Mesendoderm (in vitro differentiated cells): ENCODE measurements at regions not wholly inside any gene's neighbourhood (a gene's known extent, or its start where the extent isn't known, plus 50 kb on each side); places are given as distances from the start of the nearest gene placed in this dataset.

Experiments
- DNase-seq: peaks from one replicate; pipeline ENCODE4 v3.0.0; 2013
- H2AK5ac ChIP-seq: 2 replicates; pipeline ENCODE4 v1.6.1; 2013; ENCODE audit warnings: low read length, inconsistent platforms
- H2BK120ac ChIP-seq: 2 replicates; pipeline ENCODE4 v1.6.1; 2013; ENCODE audit warnings: low read depth, mild to moderate bottlenecking, low read length, moderate library complexity, mixed read lengths
- H2BK15ac ChIP-seq: replicated peaks from 2 replicates; pipeline ENCODE4 v1.6.1; 2013; ENCODE audit warnings: low read depth, mild to moderate bottlenecking, moderate library complexity
- H2BK5ac ChIP-seq: 2 replicates; pipeline ENCODE4 v1.6.1; 2013; ENCODE audit warnings: low read length, inconsistent platforms
- H3K18ac ChIP-seq: 2 replicates; pipeline ENCODE4 v1.6.1; 2013; ENCODE audit warnings: mild to moderate bottlenecking, low read length, mixed read lengths
- H3K23ac ChIP-seq: one replicate; pipeline ENCODE4 v1.6.1; 2013; ENCODE audit warnings: low read length
- H3K27ac ChIP-seq: 2 replicates; pipeline ENCODE4 v1.5.1; 2013; ENCODE audit warnings: low read depth, mild to moderate bottlenecking, inconsistent platforms, low read length, moderate library complexity
- H3K27me3 ChIP-seq: 2 replicates; pipeline ENCODE4 v1.6.1; 2013; ENCODE audit warnings: low read length, control low read depth, mild to moderate bottlenecking, inconsistent platforms; ENCODE audit not compliant: insufficient read depth, poor library complexity
- H3K36me3 ChIP-seq: 2 replicates; pipeline ENCODE4 v1.6.1; 2013; ENCODE audit warnings: low read length, inconsistent platforms; ENCODE audit not compliant: control insufficient read depth, insufficient read depth
- H3K4ac ChIP-seq: one replicate; pipeline ENCODE4 v1.6.1; 2013; ENCODE audit warnings: low read depth, mild to moderate bottlenecking, low read length, moderate library complexity
- H3K4me1 ChIP-seq: 2 replicates; pipeline ENCODE4 v1.6.1; 2013; ENCODE audit warnings: low read depth, low read length, inconsistent platforms; ENCODE audit not compliant: control insufficient read depth
- H3K4me2 ChIP-seq: 2 replicates; pipeline ENCODE4 v1.6.1; 2013; ENCODE audit warnings: low read length
- H3K4me3 ChIP-seq: 2 replicates; pipeline ENCODE4 v1.5.1; 2013; ENCODE audit warnings: mild to moderate bottlenecking, low read length
- H3K56ac ChIP-seq: one replicate; pipeline ENCODE4 v1.6.1; 2013; ENCODE audit warnings: low read length
- H3K79me1 ChIP-seq: 2 replicates; pipeline ENCODE4 v1.6.1; 2013; ENCODE audit warnings: low read length, inconsistent platforms
- H3K79me2 ChIP-seq: 2 replicates; pipeline ENCODE4 v1.6.1; 2013; ENCODE audit warnings: mild to moderate bottlenecking, low read length; ENCODE audit not compliant: control insufficient read depth, insufficient read depth
- H3K9ac ChIP-seq: 2 replicates; pipeline ENCODE4 v1.6.1; 2013; ENCODE audit warnings: low read length, inconsistent platforms
- H4K5ac ChIP-seq: one replicate; pipeline ENCODE4 v1.6.1; 2013; ENCODE audit warnings: low read length
- H4K8ac ChIP-seq: one replicate; pipeline ENCODE4 v1.6.1; 2013; ENCODE audit warnings: low read depth, mild to moderate bottlenecking, control low read depth, low read length, moderate library complexity
- WGBS: extraction: QIAGEN DNeasy Blood & Tissue Kit; methylation state at CpG from one replicate; pipeline ENCODE4 v1.1.7; 2013; ENCODE audit warnings: low lambda C conversion rate, missing lambda C conversion rate; ENCODE audit not compliant: insufficient coverage; ENCODE audit errors: extremely low coverage; 5-methylcytosine and 5-hydroxymethylcytosine counted together

GRCh38 chr3:148030975-148031374, 621.8 kb downstream of the ZIC1 start:
- Histone ChIP-seq H2BK5ac (no peak overlapping the region), H3K79me1 (no peaks in the 10 kb centered on the region), H3K56ac (no peak overlapping the region), H3K27me3 (no peaks in the 10 kb centered on the region), H2BK15ac (no peak overlapping the region), H4K8ac (no peak overlapping the region), H3K27ac (no peak overlapping the region), H3K79me2 (no peaks in the 10 kb centered on the region), H3K36me3 (no peaks in the 10 kb centered on the region), H2BK120ac (no peak overlapping the region), H3K18ac (no peak overlapping the region), H3K9ac (no peak overlapping the region), H3K4me3 (no peak overlapping the region), H3K4me1 (no peaks in the 10 kb centered on the region), H3K23ac (no peak overlapping the region), H3K4ac (no peak overlapping the region), H2AK5ac (no peak overlapping the region), H3K4me2 (no peak overlapping the region), H4K5ac (no peak overlapping the region)
- no CpG with 5 or more reads among the region's 2 CpGs for WGBS
- DNase-seq = no peak

GRCh38 chr3:148034353-148034752, 625.2 kb downstream of the ZIC1 start:
- Histone ChIP-seq H3K27me3 (no peaks in the 10 kb centered on the region), H2AK5ac (no peak overlapping the region), H3K18ac (no peak overlapping the region), H3K79me1 (no peaks in the 10 kb centered on the region), H3K4me3 (no peak overlapping the region), H3K4me1 (no peaks in the 10 kb centered on the region), H3K4ac (no peak overlapping the region), H2BK15ac (no peak overlapping the region), H2BK120ac (no peak overlapping the region), H3K27ac (no peak overlapping the region), H4K5ac (no peak overlapping the region), H3K23ac (no peak overlapping the region), H3K79me2 (no peaks in the 10 kb centered on the region), H4K8ac (no peak overlapping the region), H3K9ac (no peak overlapping the region), H3K56ac (no peak overlapping the region), H3K36me3 (no peaks in the 10 kb centered on the region), H2BK5ac (no peak overlapping the region), H3K4me2 (no peak overlapping the region)
- no peak for DNase-seq
- WGBS = no CpG with 5 or more reads among the region's 3 CpGs

- H2BK5ac ChIP-seq = no peak overlapping the region
- H3K27ac ChIP-seq = no peak overlapping the region
- no peak overlapping the region for H3K4me3 ChIP-seq
- no peak overlapping the region for H3K4me2 ChIP-seq
- H3K9ac ChIP-seq = no peak overlapping the region
- no peaks in the 10 kb centered on the region for H3K36me3 ChIP-seq
- no peaks in the 10 kb centered on the region for H3K27me3 ChIP-seq
- no peak overlapping the region for H4K5ac ChIP-seq
- no peaks in the 10 kb centered on the region for H3K4me1 ChIP-seq
- no peaks in the 10 kb centered on the region for H3K79me2 ChIP-seq
- no peak overlapping the region for H2BK15ac ChIP-seq
- H2BK120ac ChIP-seq = no peak overlapping the region
- H2AK5ac ChIP-seq = no peak overlapping the region
- WGBS = no CpG with 5 or more reads among the region's 5 CpGs
- H3K4ac ChIP-seq = no peak overlapping the region
- H3K79me1 ChIP-seq = no peaks in the 10 kb centered on the region
- no peak overlapping the region for H3K18ac ChIP-seq
- H4K8ac ChIP-seq = no peak overlapping the region
- no peak overlapping the region for H3K23ac ChIP-seq
- no peak overlapping the region for H3K56ac ChIP-seq
- peak; percentile 11 for DNase-seq
Observed at GRCh38 chr3:148036331-148036876, 627.2 kb downstream of the ZIC1 start.

GRCh38 chr3:148042663-148043445, 633.7 kb downstream of the ZIC1 start:
- Histone ChIP-seq H3K4ac (no peak overlapping the region), H2BK120ac (no peak overlapping the region), H3K79me1 (no peaks in the 10 kb centered on the region), H3K4me2 (no peak overlapping the region), H4K8ac (no peak overlapping the region), H3K27ac (no peak overlapping the region), H3K36me3 (no peaks in the 10 kb centered on the region), H2BK5ac (no peak overlapping the region), H2BK15ac (no peak overlapping the region), H3K23ac (no peak overlapping the region), H3K56ac (no peak overlapping the region), H3K27me3 (no peaks in the 10 kb centered on the region), H3K4me1 (no peaks in the 10 kb centered on the region), H3K9ac (no peak overlapping the region), H2AK5ac (no peak overlapping the region), H3K18ac (no peak overlapping the region), H3K79me2 (no peaks in the 10 kb centered on the region), H3K4me3 (no peak overlapping the region), H4K5ac (no peak overlapping the region)
- WGBS = no CpG with 5 or more reads among the region's 6 CpGs
- DNase-seq = no peak

GRCh38 chr3:148044151-148044550, 635.0 kb downstream of the ZIC1 start:
- no peak overlapping the region for H2BK120ac ChIP-seq
- no peak overlapping the region for H2BK15ac ChIP-seq
- H3K4ac ChIP-seq = no peak overlapping the region
- no peaks in the 10 kb centered on the region for H3K79me1 ChIP-seq
- no peak overlapping the region for H3K27ac ChIP-seq
- H3K4me2 ChIP-seq = no peak overlapping the region
- no peak overlapping the region for H4K8ac ChIP-seq
- no peaks in the 10 kb centered on the region for H3K27me3 ChIP-seq
- DNase-seq = no peak
- no peak overlapping the region for H3K18ac ChIP-seq
- H4K5ac ChIP-seq = no peak overlapping the region
- H3K79me2 ChIP-seq = no peaks in the 10 kb centered on the region
- no CpG with 5 or more reads among the region's 1 CpG for WGBS
- H3K9ac ChIP-seq = no peak overlapping the region
- no peak overlapping the region for H3K23ac ChIP-seq
- H3K4me1 ChIP-seq = no peaks in the 10 kb centered on the region
- H3K36me3 ChIP-seq = no peaks in the 10 kb centered on the region
- H3K56ac ChIP-seq = no peak overlapping the region
- no peak overlapping the region for H3K4me3 ChIP-seq
- H2BK5ac ChIP-seq = no peak overlapping the region
- H2AK5ac ChIP-seq = no peak overlapping the region

- Histone ChIP-seq H4K8ac (no peak overlapping the region), H3K79me2 (no peaks in the 10 kb centered on the region), H3K18ac (no peak overlapping the region), H2BK120ac (no peak overlapping the region), H3K23ac (no peak overlapping the region), H3K4me1 (no peaks in the 10 kb centered on the region), H3K56ac (no peak overlapping the region), H2AK5ac (no peak overlapping the region), H3K4me3 (no peak overlapping the region), H3K9ac (no peak overlapping the region), H3K36me3 (no peaks in the 10 kb centered on the region), H3K79me1 (no peaks in the 10 kb centered on the region), H3K27ac (no peak overlapping the region), H4K5ac (no peak overlapping the region), H3K27me3 (no peaks in the 10 kb centered on the region), H2BK15ac (no peak overlapping the region), H3K4ac (no peak overlapping the region), H3K4me2 (no peak overlapping the region), H2BK5ac (no peak overlapping the region)
- DNase-seq = no peak
- no CpG with 5 or more reads among the region's 2 CpGs for WGBS
Observed at GRCh38 chr3:148054999-148055398, 642.7 kb upstream of the AGTR1 start.
